HL-60/S4 treated with retinoic acid at 250 ng/mL for 4 days and 3 days (cell line): ENCODE measurements at regions not wholly inside any gene's neighbourhood (a gene's known extent, or its start where the extent isn't known, plus 50 kb on each side); places are given as distances from the start of the nearest gene placed in this dataset.

Experiments used
- in situ Hi-C: fragments of 300-500 bp; cut with MboI; formaldehyde crosslinking; loops from 2 replicates; pipeline ENCODE4 v1.7.0; 2022; ENCODE audit warnings: low sequenced_read_pairs

- in situ Hi-C loops: no loop called here
Observed at GRCh38 chr2:160672211-160672610, 178.6 kb upstream of the RBMS1 start.

- in situ Hi-C loops: no loop called here
Observed at GRCh38 chr2:160674146-160674750, 180.6 kb upstream of the RBMS1 start.

- in situ Hi-C loops: no loop called here
Observed at GRCh38 chr2:160679686-160680085, 186.1 kb upstream of the RBMS1 start.

- in situ Hi-C loops: no loop called here
Observed at GRCh38 chr2:160680294-160680693, 186.7 kb upstream of the RBMS1 start.

- in situ Hi-C loops: no loop called here
Observed at GRCh38 chr2:160680974-160681373, 187.4 kb upstream of the RBMS1 start.

- in situ Hi-C loops: no loop called here
Observed at GRCh38 chr2:160683206-160683605, 189.6 kb upstream of the RBMS1 start.

GRCh38 chr2:160687629-160688028, 194.0 kb upstream of the RBMS1 start:
- in situ Hi-C loops: no loop called here

- in situ Hi-C loops: no loop called here
Observed at GRCh38 chr2:160689441-160689840, 195.8 kb upstream of the RBMS1 start.

GRCh38 chr2:160694221-160694620, 200.6 kb upstream of the RBMS1 start:
- in situ Hi-C loops: no loop called here

GRCh38 chr2:160694631-160695030, 201.0 kb upstream of the RBMS1 start:
- in situ Hi-C loops: no loop called here

- in situ Hi-C loops: no loop called here
Observed at GRCh38 chr2:160695402-160696086, 201.9 kb upstream of the RBMS1 start.

GRCh38 chr2:160696087-160696452, 202.5 kb upstream of the RBMS1 start:
- in situ Hi-C loops: no loop called here

GRCh38 chr2:160697817-160698216, 204.2 kb upstream of the RBMS1 start:
- in situ Hi-C loops: no loop called here

- in situ Hi-C loops: no loop called here
Observed at GRCh38 chr2:160700021-160700814, 206.6 kb upstream of the RBMS1 start.

GRCh38 chr2:160701822-160702221, 208.2 kb upstream of the RBMS1 start:
- in situ Hi-C loops: no loop called here

GRCh38 chr2:160702754-160703153, 209.1 kb upstream of the RBMS1 start:
- in situ Hi-C loops: no loop called here

GRCh38 chr2:160703648-160704585, 210.3 kb upstream of the RBMS1 start:
- in situ Hi-C loops: no loop called here

GRCh38 chr2:160715428-160715827, 221.8 kb upstream of the RBMS1 start:
- in situ Hi-C loops: no loop called here

GRCh38 chr2:160719116-160719515, 225.5 kb upstream of the RBMS1 start:
- in situ Hi-C loops: no loop called here

- in situ Hi-C loops: no loop called here
Observed at GRCh38 chr2:160720098-160720497, 226.5 kb upstream of the RBMS1 start.
